ENCODE measurements at regions not wholly inside any gene's neighbourhood (a gene's known extent, or its start where the extent isn't known, plus 50 kb on each side); places are given as distances from the start of the nearest gene placed in this dataset.
"Not testable (repeated sequence)": the region's sequence is repeated elsewhere in the genome, so short reads cannot be mapped to it uniquely, and the experiment has no call there.

DNA sequence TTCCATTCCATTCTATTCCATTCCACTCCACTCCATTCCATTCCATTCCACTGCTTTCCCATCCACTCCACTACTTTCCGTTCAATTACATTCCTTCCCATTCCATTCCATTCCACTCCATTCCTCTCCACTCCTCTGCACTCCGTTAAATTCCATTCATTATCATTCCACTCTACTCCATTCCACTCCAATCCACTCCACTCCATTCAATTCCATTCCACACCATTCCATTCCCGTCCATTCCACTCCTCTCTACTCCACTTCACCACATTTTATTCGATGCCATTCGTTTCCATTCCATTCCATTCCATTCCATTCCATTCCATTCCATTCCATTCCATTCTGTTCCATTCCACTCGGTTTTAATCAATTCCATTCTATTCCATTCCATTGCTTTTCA is 2571.5 kb upstream of the TPTE start:
- TF ChIP-seq, protein P1, sequence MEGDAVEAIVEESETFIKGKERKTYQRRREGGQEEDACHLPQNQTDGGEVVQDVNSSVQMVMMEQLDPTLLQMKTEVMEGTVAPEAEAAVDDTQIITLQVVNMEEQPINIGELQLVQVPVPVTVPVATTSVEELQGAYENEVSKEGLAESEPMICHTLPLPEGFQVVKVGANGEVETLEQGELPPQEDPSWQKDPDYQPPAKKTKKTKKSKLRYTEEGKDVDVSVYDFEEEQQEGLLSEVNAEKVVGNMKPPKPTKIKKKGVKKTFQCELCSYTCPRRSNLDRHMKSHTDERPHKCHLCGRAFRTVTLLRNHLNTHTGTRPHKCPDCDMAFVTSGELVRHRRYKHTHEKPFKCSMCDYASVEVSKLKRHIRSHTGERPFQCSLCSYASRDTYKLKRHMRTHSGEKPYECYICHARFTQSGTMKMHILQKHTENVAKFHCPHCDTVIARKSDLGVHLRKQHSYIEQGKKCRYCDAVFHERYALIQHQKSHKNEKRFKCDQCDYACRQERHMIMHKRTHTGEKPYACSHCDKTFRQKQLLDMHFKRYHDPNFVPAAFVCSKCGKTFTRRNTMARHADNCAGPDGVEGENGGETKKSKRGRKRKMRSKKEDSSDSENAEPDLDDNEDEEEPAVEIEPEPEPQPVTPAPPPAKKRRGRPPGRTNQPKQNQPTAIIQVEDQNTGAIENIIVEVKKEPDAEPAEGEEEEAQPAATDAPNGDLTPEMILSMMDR (IDR thresholded peaks at IDR 0.05) = not testable (repeated sequence)
- not testable (repeated sequence) for TF ChIP-seq POLR2A (IDR thresholded peaks at IDR 0.05)
